Muscle layer of duodenum (tissue), 2 donors: ENCODE measurements at regions not wholly inside any gene's neighbourhood (a gene's known extent, or its start where the extent isn't known, plus 50 kb on each side); places are given as distances from the start of the nearest gene placed in this dataset.

Source experiments
- H3K27ac ChIP-seq: one replicate; pipeline ENCODE4 v1.7.0; 2013; ENCODE audit warnings: mild to moderate bottlenecking, low read length
- H3K27me3 ChIP-seq: one replicate; pipeline ENCODE4 v1.7.0; 2013; ENCODE audit warnings: low read depth, mild to moderate bottlenecking, control low read depth, low read length
- H3K36me3 ChIP-seq, 2 donors: one replicate each; pipeline ENCODE4 v1.7.0; 2013; ENCODE audit warnings: low read length in 2 of 2, control low read depth in 1 of 2, mild to moderate bottlenecking in 1 of 2; ENCODE audit not compliant: insufficient read depth in 2 of 2, control insufficient read depth in 1 of 2
- H3K4me1 ChIP-seq, 2 donors: one replicate each; pipeline ENCODE4 v1.7.0; 2013; ENCODE audit warnings: low read length in 2 of 2, mild to moderate bottlenecking in 2 of 2, control low read depth in 1 of 2, moderate library complexity in 1 of 2; ENCODE audit not compliant: insufficient read depth in 2 of 2, control insufficient read depth in 1 of 2
- H3K4me3 ChIP-seq, 2 donors: one replicate each; pipeline ENCODE4 v1.7.0; 2013; ENCODE audit warnings: low read length in 2 of 2, low read depth in 1 of 2, mild to moderate bottlenecking in 1 of 2
- H3K9me3 ChIP-seq, 2 donors: one replicate each; pipeline ENCODE4 v1.7.0; 2013; ENCODE audit warnings: low read length in 2 of 2, control low read depth in 1 of 2, mild to moderate bottlenecking in 1 of 2; ENCODE audit not compliant: control insufficient read depth in 1 of 2
- donor health status: healthy.

GRCh38 chr3:103794656-103795055, 1359.8 kb downstream of the ZPLD1 start:
- H3K27me3 ChIP-seq: no peaks in the 10 kb centered on the region
- H3K27ac ChIP-seq: no peak overlapping the region
- H3K4me3 ChIP-seq: no peak overlapping the region
- H3K4me1 ChIP-seq: no peaks in the 10 kb centered on the region
- no peaks in the 10 kb centered on the region for H3K9me3 ChIP-seq
- H3K36me3 ChIP-seq: no peaks in the 10 kb centered on the region

- Histone ChIP-seq H3K9me3 (no peaks in the 10 kb centered on the region), H3K27ac (no peak overlapping the region), H3K4me1 (no peaks in the 10 kb centered on the region), H3K36me3 (no peaks in the 10 kb centered on the region), H3K4me3 (no peak overlapping the region), H3K27me3 (no peaks in the 10 kb centered on the region)
Measured at GRCh38 chr3:103796068-103796467, 1361.3 kb downstream of the ZPLD1 start.

- no peak overlapping the region for H3K27ac ChIP-seq
- H3K4me1 ChIP-seq: no peaks in the 10 kb centered on the region
- H3K36me3 ChIP-seq: no peaks in the 10 kb centered on the region
- peaks cover 3% of the 10 kb centered on the region in 2 donors for H3K9me3 ChIP-seq
- H3K4me3 ChIP-seq: no peak overlapping the region
- no peaks in the 10 kb centered on the region for H3K27me3 ChIP-seq
Measured at GRCh38 chr3:103803787-103804186, 1369.0 kb downstream of the ZPLD1 start.

- H3K27me3 ChIP-seq: no peaks in the 10 kb centered on the region
- no peak overlapping the region for H3K27ac ChIP-seq
- peaks cover 3 to 8% of the 10 kb centered on the region in 2 donors for H3K9me3 ChIP-seq
- no peaks in the 10 kb centered on the region for H3K36me3 ChIP-seq
- no peak overlapping the region for H3K4me3 ChIP-seq
- H3K4me1 ChIP-seq: no peaks in the 10 kb centered on the region
Measured at GRCh38 chr3:103810167-103810566, 1375.4 kb downstream of the ZPLD1 start.

- no peak overlapping the region for H3K27ac ChIP-seq
- peaks cover 0 to 5% of the 10 kb centered on the region in 2 donors for H3K9me3 ChIP-seq
- H3K27me3 ChIP-seq: no peaks in the 10 kb centered on the region
- no peak overlapping the region for H3K4me3 ChIP-seq
- no peaks in the 10 kb centered on the region for H3K4me1 ChIP-seq
- no peaks in the 10 kb centered on the region for H3K36me3 ChIP-seq
Measured at GRCh38 chr3:103813955-103814354, 1379.1 kb downstream of the ZPLD1 start.

- Histone ChIP-seq H3K27me3 (no peaks in the 10 kb centered on the region), H3K4me3 (no peak overlapping the region)
Measured at GRCh38 chr3:103818398-103818797, 1383.6 kb downstream of the ZPLD1 start.

GRCh38 chr3:103818800-103819199, 1384.0 kb downstream of the ZPLD1 start:
- no peaks in the 10 kb centered on the region for H3K9me3 ChIP-seq
- no peak overlapping the region for H3K4me3 ChIP-seq
- no peaks in the 10 kb centered on the region for H3K4me1 ChIP-seq
- H3K27ac ChIP-seq: no peak overlapping the region
- H3K36me3 ChIP-seq: no peaks in the 10 kb centered on the region
- no peaks in the 10 kb centered on the region for H3K27me3 ChIP-seq

More at GRCh38 chr3:103818398-103818797, 1383.6 kb downstream of the ZPLD1 start:
- Histone ChIP-seq H3K9me3 (no peaks in the 10 kb centered on the region), H3K27ac (no peak overlapping the region), H3K4me1 (no peaks in the 10 kb centered on the region), H3K36me3 (no peaks in the 10 kb centered on the region)

GRCh38 chr3:103825586-103825985, 1390.8 kb downstream of the ZPLD1 start:
- Histone ChIP-seq H3K36me3 (no peaks in the 10 kb centered on the region), H3K4me3 (no peak overlapping the region), H3K4me1 (no peaks in the 10 kb centered on the region), H3K9me3 (no peaks in the 10 kb centered on the region), H3K27ac (no peak overlapping the region), H3K27me3 (no peaks in the 10 kb centered on the region)

- Histone ChIP-seq H3K4me3 (no peak overlapping the region), H3K4me1 (no peaks in the 10 kb centered on the region), H3K9me3 (no peaks in the 10 kb centered on the region), H3K27me3 (no peaks in the 10 kb centered on the region), H3K36me3 (no peaks in the 10 kb centered on the region), H3K27ac (no peak overlapping the region)
Measured at GRCh38 chr3:103829723-103830326, 1395.0 kb downstream of the ZPLD1 start.

GRCh38 chr3:103847081-103848062, 1412.6 kb downstream of the ZPLD1 start:
- Histone ChIP-seq H3K36me3 (no peaks in the 10 kb centered on the region), H3K9me3 (no peaks in the 10 kb centered on the region), H3K4me1 (no peaks in the 10 kb centered on the region), H3K27me3 (no peaks in the 10 kb centered on the region), H3K27ac (no peak overlapping the region), H3K4me3 (no peak overlapping the region)

GRCh38 chr3:103851793-103852192, 1417.0 kb downstream of the ZPLD1 start:
- no peak overlapping the region for H3K27ac ChIP-seq
- H3K4me1 ChIP-seq: no peaks in the 10 kb centered on the region
- no peak overlapping the region for H3K4me3 ChIP-seq
- H3K36me3 ChIP-seq: no peaks in the 10 kb centered on the region
- H3K27me3 ChIP-seq: no peaks in the 10 kb centered on the region
- no peaks in the 10 kb centered on the region for H3K9me3 ChIP-seq
